ENCODE measurements at regions not wholly inside any gene's neighbourhood (a gene's known extent, or its start where the extent isn't known, plus 50 kb on each side); places are given as distances from the start of the nearest gene placed in this dataset.
A peak's percentile ranks its signal among the peaks of the same experiment; 100 is the strongest.

DNA sequence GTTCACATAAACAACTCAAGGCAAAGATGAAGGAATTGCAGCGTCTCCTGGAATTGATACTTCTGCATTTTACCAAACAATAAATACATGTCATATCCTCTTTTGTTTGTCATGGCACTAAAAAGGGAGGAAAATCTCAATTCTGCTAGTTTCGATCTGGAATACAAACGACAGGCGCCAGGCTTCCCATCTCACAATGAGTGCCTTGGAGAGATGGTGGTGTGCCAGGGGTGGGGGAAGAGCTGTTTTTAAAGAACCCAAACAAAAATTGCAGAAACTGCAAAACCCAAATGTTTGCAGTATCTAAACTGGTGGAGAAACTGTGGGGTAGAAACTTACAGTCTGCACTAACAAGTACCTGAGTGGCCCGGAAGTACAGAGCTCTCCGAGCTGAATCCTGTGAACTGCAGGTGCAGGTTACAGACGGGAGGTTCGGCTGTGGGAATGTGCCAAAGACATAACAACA, 53.0 kb upstream of the KLF3 start:
- DNase-seq (ENCODE audit: low read depth in 2 of 3, low spot score in 2 of 3) = no peak

DNA sequence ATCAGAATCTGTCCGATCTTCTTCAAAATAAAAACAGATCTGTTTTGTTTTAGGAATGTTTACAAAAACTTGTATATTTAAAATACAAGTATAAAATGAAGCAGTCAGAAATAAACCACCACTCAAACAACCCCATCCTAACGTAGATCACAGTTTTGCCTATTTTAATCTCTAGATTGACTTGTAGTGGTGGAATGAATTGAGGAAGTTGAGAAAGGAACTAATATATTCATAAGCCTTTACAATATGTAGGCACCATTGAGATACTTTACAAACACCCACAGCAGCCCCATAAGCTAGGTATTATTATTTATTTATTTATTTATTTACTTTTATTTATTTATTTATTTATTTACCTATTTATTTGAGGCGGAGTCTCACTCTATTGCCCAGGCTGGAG, 52.3 kb upstream of the KLF3 start:
- DNase-seq (ENCODE audit: low read depth in 2 of 3, low spot score in 2 of 3) = peak in 1 of 3 donors; percentile 37

DNA sequence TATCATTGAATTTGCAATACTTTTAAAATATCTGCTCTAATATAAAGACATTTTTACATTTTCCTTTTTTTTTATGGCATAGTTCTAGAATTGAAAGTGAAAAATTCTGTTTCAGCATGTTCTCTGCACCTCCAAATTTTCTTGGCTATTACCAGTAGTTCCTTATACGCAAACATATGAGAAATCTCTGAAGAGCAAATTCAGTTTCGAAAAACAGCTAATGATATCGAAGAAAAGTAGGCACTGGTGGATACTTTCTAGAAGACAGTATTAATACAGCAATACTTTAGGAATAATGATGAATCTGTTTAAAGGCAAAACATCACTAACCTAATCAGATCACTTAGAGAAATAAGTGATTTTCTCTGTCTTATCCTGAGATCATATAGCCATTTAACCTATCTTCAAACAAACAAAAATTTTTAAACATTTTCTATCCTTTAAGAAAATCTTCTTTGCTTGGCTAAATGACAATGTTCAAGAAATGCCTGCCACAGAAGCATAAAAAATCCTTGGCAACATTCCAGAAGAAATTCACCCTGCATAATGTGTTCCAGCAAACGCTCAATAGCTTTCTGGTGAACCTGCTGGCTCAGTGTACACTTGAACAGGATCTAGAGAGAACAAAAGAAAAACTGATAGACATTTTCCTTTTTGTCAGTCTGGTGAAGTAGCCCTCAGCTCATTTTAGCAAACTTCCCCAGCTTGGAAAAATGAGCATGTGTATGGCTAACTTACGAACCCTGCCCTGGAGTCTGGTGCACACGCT, 51.2 kb upstream of the KLF3 start:
- peak in 1 of 3 donors; percentile 33 for DNase-seq (ENCODE audit: low read depth in 2 of 3, low spot score in 2 of 3)
